ENCODE measurements at regions not wholly inside any gene's neighbourhood (a gene's known extent, or its start where the extent isn't known, plus 50 kb on each side); places are given as distances from the start of the nearest gene placed in this dataset.

DNA sequence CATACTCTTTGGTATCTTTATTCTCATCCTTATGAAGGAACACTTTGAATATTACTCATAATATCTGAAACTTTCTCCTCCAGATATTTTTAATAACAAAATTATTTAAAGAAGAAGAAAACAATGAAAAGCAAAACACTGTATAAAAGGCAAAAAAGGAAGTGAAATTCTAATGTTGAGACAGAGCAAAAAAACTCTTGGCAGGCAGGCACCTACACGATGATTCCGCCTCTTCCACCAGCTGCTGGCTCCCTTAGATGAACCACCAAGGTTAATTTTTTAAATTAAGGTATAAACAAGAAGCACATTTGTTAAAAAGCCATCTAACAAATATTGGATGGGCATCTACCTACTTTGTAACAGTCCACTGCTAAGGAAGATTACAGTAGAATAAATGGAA lies 434.7 kb downstream of the EPHA4 start:
- FAIRE-seq: no peak

DNA sequence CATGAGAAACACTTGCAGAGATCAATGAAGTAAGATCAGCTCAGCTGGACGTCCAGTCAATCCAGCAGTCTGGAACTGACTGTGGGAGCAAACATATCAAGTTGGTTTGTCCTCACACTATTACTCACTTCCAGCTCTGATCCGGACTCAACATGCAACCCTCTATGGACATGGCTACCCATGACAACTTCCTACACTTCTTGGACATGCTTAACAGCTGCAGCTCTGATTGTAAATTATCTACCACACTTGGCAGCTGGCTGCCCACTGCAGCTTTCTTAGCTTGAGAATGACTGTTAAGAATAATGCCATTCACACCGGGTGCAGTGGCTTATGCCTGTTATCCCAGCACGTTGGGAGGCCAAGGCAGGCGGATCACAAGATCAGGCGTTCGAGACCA lies 429.8 kb downstream of the EPHA4 start:
- FAIRE-seq: no peak

- no peak for FAIRE-seq
These were observed 428.9 kb downstream of the EPHA4 start for GRCh38 chr2:221143231-221143630.

GRCh38 chr2:221144909-221145308 lies 427.2 kb downstream of the EPHA4 start:
- FAIRE-seq: no peak

- FAIRE-seq: no peak
These were observed 426.7 kb downstream of the EPHA4 start for GRCh38 chr2:221145396-221145795.

DNA sequence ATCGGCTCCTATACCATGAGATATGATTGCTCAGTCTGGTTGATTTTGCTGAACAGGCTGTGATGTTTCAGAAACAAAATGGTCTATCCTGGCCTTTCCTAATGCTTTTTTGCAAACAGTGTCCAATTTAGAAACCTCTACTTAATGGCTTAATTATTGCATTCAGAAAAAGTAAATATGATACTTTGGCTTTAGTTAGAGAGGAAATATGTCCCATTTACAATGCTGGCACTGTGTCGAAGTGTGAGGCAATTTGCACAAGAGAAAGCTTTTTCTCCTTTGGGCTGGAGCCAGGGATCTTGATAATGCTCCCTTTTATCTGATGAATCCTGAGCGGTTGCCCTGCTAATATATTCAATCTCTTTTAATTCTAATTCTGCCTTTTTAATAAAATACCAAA lies 418.9 kb downstream of the EPHA4 start:
- FAIRE-seq: no peak

- FAIRE-seq: no peak
These were observed 417.9 kb downstream of the EPHA4 start for GRCh38 chr2:221154176-221154575.

DNA sequence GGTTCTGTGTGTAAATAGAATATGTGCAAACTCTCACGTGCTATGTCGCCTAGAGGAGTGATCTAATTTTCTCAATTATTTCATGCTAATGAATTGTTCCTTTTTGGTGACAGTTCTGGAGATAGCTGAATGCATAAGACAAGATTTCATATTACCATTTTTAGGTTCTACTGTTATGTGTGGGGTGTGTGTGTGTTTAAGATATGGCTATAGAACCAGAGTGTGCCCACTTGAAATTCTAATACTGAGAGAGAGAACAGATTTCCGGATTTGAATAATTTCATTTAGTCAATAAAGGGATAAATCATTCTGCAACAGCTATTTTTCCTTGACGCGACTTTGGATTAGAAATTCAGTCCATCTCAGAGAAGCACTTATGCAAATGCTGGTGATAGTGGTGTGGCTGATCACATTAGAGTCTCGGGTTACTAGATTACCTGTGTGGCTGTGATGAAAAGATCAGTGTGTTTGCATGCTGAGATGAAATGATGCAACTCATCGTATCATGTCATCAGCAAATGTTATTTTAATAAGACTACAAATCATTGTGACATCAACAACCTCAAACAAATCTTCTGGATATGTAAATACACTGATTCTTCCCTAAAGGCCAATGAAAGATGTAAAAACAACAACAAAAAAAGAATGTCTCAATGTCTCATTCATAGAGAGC lies 415.9 kb downstream of the EPHA4 start:
- no peak for FAIRE-seq

DNA sequence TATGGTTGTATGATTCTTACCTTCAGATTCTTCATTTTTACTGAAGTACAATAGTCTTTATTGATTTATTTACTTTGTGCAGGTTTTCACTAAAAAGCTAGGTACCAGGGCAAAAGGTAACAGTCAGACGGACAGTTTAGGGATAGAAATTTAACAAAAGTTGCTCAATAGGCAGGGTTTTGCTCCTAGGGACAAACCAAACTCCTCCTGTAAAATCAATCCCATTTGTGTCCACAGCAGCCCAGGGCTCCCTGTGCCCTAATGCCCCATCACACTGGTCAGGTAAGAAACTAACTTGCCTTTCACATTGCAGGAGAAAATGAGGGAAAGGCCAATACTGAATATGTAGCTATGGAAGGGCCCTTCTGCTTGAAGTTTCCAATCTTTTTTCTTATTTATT lies 410.9 kb downstream of the EPHA4 start:
- FAIRE-seq: no peak

DNA sequence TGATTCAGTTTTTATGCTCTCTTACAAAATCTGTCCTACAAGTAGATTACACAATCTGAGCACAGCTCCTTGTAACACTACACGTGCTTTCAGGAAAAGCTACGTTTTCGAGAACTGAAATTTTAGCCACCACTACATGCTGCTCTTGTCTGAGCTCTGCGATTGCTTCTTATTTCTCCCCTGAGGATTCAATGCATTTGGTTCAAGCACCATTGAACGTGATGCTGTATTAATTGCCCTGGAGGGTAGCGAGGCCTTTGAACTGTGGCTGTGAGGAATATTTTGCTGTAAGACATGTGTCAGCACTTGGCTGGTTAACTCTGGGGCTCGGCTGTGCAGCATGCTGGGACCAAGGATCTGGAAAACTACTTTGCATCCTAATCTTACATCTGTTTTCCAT lies 405.8 kb downstream of the EPHA4 start:
- FAIRE-seq: no peak

DNA sequence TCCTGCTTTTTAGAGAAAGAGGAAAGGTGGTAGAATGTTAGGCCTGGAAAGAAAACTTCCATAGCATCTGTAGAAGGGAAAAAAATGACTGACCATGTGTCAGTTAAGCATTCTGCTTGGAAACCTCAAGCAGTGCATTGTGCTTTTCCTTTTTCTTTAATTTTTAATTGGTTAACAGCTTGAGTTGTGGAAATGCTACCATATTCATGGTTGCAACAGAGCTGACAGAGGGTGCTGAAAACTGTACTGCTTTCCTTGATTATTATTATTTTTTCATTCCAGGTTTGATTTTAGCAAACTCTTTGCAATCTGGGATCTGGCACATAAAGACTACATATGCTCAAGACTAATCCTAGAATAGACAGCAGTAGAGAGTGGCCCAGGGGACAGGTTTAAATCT lies 404.5 kb downstream of the EPHA4 start:
- FAIRE-seq: no peak

- FAIRE-seq: no peak
These were observed 402.4 kb downstream of the EPHA4 start for GRCh38 chr2:221169724-221170123.

- no peak for FAIRE-seq
These were observed 401.6 kb downstream of the EPHA4 start for GRCh38 chr2:221170548-221170947.

GRCh38 chr2:221176667-221177066 lies 395.4 kb downstream of the EPHA4 start:
- no peak for FAIRE-seq

DNA sequence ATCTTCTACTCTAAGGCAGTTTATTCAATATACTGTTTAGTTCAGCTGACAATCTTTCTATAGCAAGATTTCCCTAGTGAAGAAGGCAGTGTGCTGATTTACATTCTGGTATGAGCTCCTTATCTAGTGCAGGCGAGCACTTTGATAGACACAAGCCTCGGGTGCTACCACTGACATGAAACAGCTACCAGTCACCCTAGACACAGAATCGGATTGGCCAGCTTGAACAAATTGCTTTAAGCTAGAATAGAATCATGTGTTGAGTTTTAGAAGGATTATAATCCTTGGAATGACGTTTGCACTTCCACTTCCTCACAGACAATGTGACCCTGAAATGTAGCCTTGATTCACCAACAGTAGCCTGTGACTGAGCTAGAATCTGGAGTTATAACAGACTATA lies 394.0 kb downstream of the EPHA4 start:
- no peak for FAIRE-seq

GRCh38 chr2:221186873-221187272 lies 385.2 kb downstream of the EPHA4 start:
- no peak for FAIRE-seq

DNA sequence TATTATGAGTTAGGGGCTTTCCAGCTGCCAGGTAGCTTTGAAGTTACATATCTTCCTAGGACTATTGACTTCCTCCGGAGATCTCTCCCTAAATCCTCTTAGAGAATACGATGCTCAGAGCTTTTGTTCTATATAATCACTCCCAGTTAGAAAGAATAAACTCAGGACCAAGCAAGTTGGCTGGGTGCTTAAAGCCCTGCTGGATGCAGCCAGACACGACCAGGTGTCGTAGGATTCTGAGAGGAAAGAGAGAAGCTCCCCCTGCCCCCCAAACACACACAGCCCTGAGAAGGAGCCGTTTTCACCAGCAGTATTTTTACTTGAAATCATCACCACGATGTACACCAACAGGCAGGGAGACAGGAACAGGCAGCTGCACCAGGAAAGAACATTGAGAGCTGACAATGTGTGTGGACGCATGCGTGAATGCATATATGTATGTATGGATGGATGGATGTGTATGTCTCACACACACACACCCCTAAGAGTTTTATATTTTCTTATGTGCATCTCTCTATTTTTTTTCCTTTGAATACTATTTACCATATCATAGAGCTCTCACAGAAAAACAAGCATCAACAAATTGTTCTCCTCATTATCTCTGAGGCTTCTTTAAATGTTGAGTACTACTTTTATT lies 382.6 kb downstream of the EPHA4 start:
- FAIRE-seq: no peak

- FAIRE-seq: no peak
These were observed 376.3 kb downstream of the EPHA4 start for GRCh38 chr2:221195829-221196228.

DNA sequence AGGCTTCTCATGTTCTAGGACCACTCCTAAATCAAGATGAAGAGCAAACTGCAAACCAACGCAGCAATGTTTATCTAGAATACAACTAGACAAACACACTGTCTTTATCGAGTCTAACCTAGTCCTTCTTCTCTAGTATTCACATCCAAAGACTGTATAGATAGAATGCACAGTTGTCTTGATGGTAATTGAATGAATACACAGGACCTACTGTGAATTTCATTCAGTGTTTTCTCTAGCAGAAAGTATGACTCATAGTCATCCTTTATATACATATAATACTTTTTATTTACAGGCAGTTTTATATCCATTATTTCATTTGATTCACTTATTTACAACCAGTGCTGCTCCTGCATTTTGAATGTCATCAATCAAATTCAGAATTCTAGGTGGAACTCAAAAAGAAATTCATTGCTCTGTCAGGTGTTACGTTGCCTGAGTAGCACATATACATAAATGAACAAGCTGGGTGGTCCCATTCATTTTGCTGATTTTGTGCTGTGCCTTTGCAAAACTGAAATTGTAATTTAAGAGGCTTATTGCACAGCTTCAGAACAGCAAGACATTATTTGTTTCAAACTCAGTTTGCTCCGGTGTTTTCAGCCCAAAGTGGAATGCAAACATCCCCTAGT lies 374.8 kb downstream of the EPHA4 start:
- FAIRE-seq: no peak

- FAIRE-seq: no peak
These were observed 373.8 kb downstream of the EPHA4 start for GRCh38 chr2:221198309-221198708.

DNA sequence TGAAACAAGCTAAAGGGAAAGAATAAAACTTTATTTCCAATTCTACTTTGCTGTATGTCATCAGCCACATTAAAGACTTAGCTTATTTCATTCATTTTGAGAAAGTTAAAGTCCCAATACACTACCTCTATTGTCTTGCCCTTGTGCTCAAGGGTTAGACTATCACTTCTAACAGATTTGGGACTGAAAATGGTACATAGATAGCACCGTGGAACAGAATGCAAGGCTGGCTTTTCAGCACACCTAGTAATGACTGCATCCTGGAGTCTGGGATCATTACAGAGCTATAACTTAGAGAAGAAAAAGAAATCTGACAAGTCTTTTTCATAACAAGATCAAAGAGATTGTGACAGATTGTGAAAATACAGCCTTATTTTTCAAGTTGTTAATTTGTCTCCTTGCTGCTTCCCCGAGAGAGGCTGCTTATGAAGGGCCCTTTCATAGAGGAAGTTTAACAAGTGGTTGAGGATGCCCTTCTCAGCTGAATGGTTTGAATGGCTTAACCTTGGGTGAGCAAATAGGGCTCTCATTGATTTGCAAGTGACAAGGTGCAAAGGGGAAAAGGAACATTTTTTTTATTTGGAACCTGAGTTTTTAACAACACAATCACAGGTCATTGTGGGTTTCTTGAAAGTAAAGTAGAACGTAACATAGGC lies 371.8 kb downstream of the EPHA4 start:
- no peak for FAIRE-seq

GRCh38 chr2:221202431-221202830 lies 369.7 kb downstream of the EPHA4 start:
- no peak for FAIRE-seq

DNA sequence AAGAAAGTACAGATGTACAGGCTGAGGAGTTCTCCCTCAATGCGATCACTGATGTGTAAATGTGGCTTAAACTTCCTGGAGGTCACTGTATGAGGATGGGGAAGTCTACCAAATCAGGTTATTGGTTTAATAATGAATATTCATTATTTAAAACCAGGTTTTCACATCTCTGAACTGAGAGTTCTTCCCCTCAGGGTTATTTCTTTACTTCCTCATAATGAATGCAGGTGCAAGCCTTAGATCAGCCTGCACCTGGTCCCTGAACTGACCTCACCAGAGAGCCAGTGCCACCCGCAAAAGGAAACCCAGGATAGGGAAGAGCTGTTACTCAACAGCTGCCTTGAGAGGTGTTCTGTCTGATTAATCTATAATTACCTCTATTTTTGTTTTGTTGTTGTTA lies 369.0 kb downstream of the EPHA4 start:
- no peak for FAIRE-seq

DNA sequence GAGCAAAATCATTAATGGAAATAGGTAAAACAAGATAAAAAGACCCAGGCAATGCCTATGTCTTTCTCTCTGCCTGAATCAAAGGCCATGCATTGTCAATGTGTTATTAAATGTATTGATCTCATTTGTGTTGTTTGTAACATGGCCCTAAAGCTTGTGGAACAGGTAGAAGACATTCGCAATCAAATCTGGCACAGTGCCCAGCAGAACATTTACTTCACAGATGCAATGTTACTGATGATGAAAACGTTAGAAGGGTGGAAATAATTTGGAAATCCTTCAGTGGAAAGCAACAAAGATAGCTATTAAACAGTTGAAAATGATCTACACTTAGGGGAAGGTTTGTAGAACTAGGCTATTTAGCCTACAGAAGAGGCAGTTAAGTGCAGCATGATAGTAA lies 368.2 kb downstream of the EPHA4 start:
- FAIRE-seq: no peak

Measured in islet of Langerhans (tissue), 1 donor.